ENCODE measurements at regions not wholly inside any gene's neighbourhood (a gene's known extent, or its start where the extent isn't known, plus 50 kb on each side); places are given as distances from the start of the nearest gene placed in this dataset.
"Not testable (repeated sequence)": the region's sequence is repeated elsewhere in the genome, so short reads cannot be mapped to it uniquely, and the experiment has no call there.

DNA sequence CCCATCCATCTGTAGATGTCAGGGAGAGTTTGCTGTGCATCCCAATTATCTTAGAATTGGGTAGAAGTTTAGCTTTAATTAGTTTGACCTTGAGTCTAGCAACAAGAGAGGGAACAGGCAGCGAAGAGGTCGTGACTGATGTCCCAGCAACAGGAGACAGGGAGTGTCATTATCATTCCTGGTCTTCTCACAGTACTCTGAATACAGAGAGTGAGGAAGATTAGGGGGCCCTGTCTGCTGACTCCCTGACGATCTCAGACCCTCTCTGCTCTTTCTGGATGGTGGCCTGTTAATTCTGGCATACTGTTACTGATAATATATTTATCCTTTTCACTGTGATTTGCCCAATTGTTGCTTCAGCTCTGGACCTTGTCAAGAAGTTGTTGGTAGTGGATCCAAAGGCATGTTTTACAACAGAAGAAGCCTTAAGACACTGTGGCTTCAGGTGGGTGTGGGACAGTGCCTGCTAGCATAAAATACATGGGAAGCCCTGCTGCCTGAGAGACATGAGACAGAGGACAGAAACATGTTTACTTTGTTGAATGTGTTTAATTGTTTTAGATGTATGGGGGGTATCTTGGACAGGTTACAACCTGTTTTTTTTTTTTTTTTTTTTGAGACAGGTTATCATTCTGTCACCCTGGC is 256.6 kb downstream of the GOLGA6L6 start:
- TF ChIP-seq, protein P1, sequence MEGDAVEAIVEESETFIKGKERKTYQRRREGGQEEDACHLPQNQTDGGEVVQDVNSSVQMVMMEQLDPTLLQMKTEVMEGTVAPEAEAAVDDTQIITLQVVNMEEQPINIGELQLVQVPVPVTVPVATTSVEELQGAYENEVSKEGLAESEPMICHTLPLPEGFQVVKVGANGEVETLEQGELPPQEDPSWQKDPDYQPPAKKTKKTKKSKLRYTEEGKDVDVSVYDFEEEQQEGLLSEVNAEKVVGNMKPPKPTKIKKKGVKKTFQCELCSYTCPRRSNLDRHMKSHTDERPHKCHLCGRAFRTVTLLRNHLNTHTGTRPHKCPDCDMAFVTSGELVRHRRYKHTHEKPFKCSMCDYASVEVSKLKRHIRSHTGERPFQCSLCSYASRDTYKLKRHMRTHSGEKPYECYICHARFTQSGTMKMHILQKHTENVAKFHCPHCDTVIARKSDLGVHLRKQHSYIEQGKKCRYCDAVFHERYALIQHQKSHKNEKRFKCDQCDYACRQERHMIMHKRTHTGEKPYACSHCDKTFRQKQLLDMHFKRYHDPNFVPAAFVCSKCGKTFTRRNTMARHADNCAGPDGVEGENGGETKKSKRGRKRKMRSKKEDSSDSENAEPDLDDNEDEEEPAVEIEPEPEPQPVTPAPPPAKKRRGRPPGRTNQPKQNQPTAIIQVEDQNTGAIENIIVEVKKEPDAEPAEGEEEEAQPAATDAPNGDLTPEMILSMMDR (conservative IDR thresholded peaks at IDR 0.05; ENCODE audit: low read depth, low read length): not testable (repeated sequence)
- not testable (repeated sequence) for TF ChIP-seq EZH2phosphoT487 (IDR thresholded peaks at IDR 0.05; ENCODE audit: borderline replicate concordance, low read length); EZH2 (IDR thresholded peaks at IDR 0.05; ENCODE audit: low read length, unreplicated experiment)
